ENCODE measurements at regions not wholly inside any gene's neighbourhood (a gene's known extent, or its start where the extent isn't known, plus 50 kb on each side); places are given as distances from the start of the nearest gene placed in this dataset.
"Not testable (repeated sequence)": the region's sequence is repeated elsewhere in the genome, so short reads cannot be mapped to it uniquely, and the experiment has no call there.

GRCh38 chr2:132267498-132268283 is 105.9 kb upstream of the ANKRD30BL start:
- not testable (repeated sequence) for TF ChIP-seq CTCF, POLR2A (IDR thresholded peaks at IDR 0.05)

Measured in right lobe of liver (tissue), 4 donors.